ENCODE measurements at regions not wholly inside any gene's neighbourhood (a gene's known extent, or its start where the extent isn't known, plus 50 kb on each side); places are given as distances from the start of the nearest gene placed in this dataset.

DNA sequence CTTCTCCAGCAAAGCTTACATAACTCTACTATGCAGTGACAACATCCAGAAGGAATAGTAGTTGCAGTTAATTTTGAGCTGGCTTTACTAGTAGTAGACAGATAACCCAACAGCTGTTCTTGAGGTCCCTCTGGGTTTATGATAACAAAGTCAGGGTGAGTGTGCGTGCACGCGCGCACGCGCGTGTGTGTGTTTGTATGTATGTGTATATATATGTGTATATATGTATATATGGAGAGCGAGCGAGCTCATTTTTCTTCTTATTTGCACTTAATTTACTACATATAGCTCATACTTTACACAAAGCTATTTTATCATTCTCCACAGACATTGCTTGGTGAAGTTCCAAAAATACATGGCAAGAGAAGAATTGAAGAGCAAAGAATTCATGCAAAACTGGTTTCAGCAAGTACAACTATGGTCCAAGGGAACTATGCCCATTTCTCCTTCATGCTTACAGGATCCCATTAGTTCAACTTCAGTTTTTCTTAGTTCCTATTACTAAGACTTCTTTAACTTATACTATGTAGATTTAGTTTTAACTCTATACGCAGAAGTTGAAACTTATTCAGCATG lies 105.9 kb upstream of the TMEM168 start:
- no peak overlapping the region for H3K4me2 ChIP-seq (ENCODE audit: low read depth, low read length, poor library complexity, severe bottlenecking)

DNA sequence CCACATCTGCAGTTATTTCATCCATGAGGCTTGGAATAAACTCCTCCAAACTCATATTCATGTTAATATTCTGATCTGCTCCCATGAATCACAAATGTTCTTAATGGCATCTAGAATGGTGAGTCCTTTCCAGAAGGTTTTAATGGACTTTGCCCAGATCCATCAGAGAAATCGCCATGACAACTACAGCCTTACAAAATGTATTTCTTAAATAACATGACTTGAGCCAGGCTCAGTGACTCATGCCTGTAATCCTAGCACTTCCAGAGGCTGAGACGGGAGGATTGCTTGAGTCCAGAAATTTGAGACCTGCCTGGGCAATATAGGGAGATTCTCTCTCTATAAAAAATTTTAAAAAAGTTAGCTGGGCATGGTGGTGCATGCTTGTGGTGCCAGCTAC lies 102.1 kb upstream of the TMEM168 start:
- Histone ChIP-seq H4K20me1 (ENCODE audit: low read depth, low read length) (no peaks in the 10 kb centered on the region), H3K27ac (ENCODE audit: low read depth, low read length) (no peak overlapping the region), H2AFZ (ENCODE audit: low read depth, low read length, severe bottlenecking) (no peak overlapping the region), H3K9me2 (replicated peaks; ENCODE audit: insufficient read depth, low read length) (no peaks in the 10 kb centered on the region), H3F3A (ENCODE audit: insufficient read depth) (no peaks in the 10 kb centered on the region), H3K9me3 (ENCODE audit: insufficient read depth, low read length) (no peaks in the 10 kb centered on the region), H3K27me3 (ENCODE audit: low read length) (no peaks in the 10 kb centered on the region), H3K36me3 (ENCODE audit: low read length) (no peaks in the 10 kb centered on the region), H3K79me2 (ENCODE audit: insufficient read depth, low read length) (no peaks in the 10 kb centered on the region), H3K9ac (ENCODE audit: low read length) (no peak overlapping the region), H3K4me2 (ENCODE audit: low read depth, low read length, poor library complexity, severe bottlenecking) (no peak overlapping the region), H3K4me3 (ENCODE audit: insufficient read depth, low read length, poor library complexity, severe bottlenecking) (no peak overlapping the region)
- no peak for TF ChIP-seq EZH2phosphoT487 (conservative IDR thresholded peaks at IDR 0.05; ENCODE audit: low read length)
- TF ChIP-seq, protein P1, sequence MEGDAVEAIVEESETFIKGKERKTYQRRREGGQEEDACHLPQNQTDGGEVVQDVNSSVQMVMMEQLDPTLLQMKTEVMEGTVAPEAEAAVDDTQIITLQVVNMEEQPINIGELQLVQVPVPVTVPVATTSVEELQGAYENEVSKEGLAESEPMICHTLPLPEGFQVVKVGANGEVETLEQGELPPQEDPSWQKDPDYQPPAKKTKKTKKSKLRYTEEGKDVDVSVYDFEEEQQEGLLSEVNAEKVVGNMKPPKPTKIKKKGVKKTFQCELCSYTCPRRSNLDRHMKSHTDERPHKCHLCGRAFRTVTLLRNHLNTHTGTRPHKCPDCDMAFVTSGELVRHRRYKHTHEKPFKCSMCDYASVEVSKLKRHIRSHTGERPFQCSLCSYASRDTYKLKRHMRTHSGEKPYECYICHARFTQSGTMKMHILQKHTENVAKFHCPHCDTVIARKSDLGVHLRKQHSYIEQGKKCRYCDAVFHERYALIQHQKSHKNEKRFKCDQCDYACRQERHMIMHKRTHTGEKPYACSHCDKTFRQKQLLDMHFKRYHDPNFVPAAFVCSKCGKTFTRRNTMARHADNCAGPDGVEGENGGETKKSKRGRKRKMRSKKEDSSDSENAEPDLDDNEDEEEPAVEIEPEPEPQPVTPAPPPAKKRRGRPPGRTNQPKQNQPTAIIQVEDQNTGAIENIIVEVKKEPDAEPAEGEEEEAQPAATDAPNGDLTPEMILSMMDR (IDR thresholded peaks at IDR 0.05; ENCODE audit: insufficient read depth, low read length, poor library complexity, severe bottlenecking) = no peak

More for the DNA sequence above, 105.9 kb upstream of the TMEM168 start:
- Histone ChIP-seq H4K20me1 (ENCODE audit: low read depth, low read length) (no peaks in the 10 kb centered on the region), H3F3A (ENCODE audit: insufficient read depth) (no peaks in the 10 kb centered on the region), H3K9me3 (ENCODE audit: insufficient read depth, low read length) (no peaks in the 10 kb centered on the region), H2AFZ (ENCODE audit: low read depth, low read length, severe bottlenecking) (no peak overlapping the region), H3K9ac (ENCODE audit: low read length) (no peak overlapping the region), H3K79me2 (ENCODE audit: insufficient read depth, low read length) (no peaks in the 10 kb centered on the region), H3K36me3 (ENCODE audit: low read length) (no peaks in the 10 kb centered on the region), H3K4me3 (ENCODE audit: insufficient read depth, low read length, poor library complexity, severe bottlenecking) (no peak overlapping the region), H3K27me3 (ENCODE audit: low read length) (no peaks in the 10 kb centered on the region), H3K9me2 (replicated peaks; ENCODE audit: insufficient read depth, low read length) (no peaks in the 10 kb centered on the region), H3K27ac (ENCODE audit: low read depth, low read length) (no peak overlapping the region)
- no peak for TF ChIP-seq EZH2phosphoT487 (conservative IDR thresholded peaks at IDR 0.05; ENCODE audit: low read length)
- TF ChIP-seq, protein P1 (IDR thresholded peaks at IDR 0.05; ENCODE audit: insufficient read depth, low read length, poor library complexity, severe bottlenecking) = no peak

DNA sequence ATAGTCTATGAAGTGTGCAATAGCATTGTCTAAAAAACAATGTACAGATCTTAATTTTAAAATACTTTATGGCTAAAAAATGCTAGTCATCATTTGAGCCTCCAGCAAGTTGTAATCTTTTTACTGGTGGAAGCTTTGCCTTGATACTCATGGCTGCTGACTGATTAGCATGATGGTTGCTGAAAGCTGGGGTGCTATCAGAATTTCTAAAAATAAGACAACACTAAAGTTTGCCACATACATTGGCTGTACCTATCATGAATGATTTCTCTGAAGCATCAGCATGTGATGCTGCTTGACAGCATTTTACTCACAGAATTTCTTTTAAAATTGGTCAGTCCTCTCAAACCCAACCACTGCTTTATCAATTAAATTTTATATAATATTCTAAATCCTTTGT lies 101.5 kb upstream of the TMEM168 start:
- Histone ChIP-seq H3K9me2 (replicated peaks; ENCODE audit: insufficient read depth, low read length) (no peaks in the 10 kb centered on the region), H3K9ac (ENCODE audit: low read length) (no peak overlapping the region), H3F3A (ENCODE audit: insufficient read depth) (no peaks in the 10 kb centered on the region), H2AFZ (ENCODE audit: low read depth, low read length, severe bottlenecking) (no peak overlapping the region), H4K20me1 (ENCODE audit: low read depth, low read length) (no peaks in the 10 kb centered on the region), H3K36me3 (ENCODE audit: low read length) (no peaks in the 10 kb centered on the region), H3K4me3 (ENCODE audit: insufficient read depth, low read length, poor library complexity, severe bottlenecking) (no peak overlapping the region), H3K27me3 (ENCODE audit: low read length) (no peaks in the 10 kb centered on the region), H3K27ac (ENCODE audit: low read depth, low read length) (no peak overlapping the region), H3K4me2 (ENCODE audit: low read depth, low read length, poor library complexity, severe bottlenecking) (no peak overlapping the region), H3K9me3 (ENCODE audit: insufficient read depth, low read length) (no peaks in the 10 kb centered on the region), H3K79me2 (ENCODE audit: insufficient read depth, low read length) (no peaks in the 10 kb centered on the region)
- TF ChIP-seq, protein P1 (IDR thresholded peaks at IDR 0.05; ENCODE audit: insufficient read depth, low read length, poor library complexity, severe bottlenecking) = no peak
- TF ChIP-seq EZH2phosphoT487 (conservative IDR thresholded peaks at IDR 0.05; ENCODE audit: low read length) = no peak

All from SU-DHL-6 (cell line).